A549 (cell line): ENCODE measurements at regions not wholly inside any gene's neighbourhood (a gene's known extent, or its start where the extent isn't known, plus 50 kb on each side); places are given as distances from the start of the nearest gene placed in this dataset.

Experiments
- ATAC-seq, 2 experiments: fragments of 200-7000 bp in 1 of 2; fragments of >200 bp in 1 of 2; cut with Nextera tagmentation in 1 of 2; cut with Tn5 transposase in 1 of 2; 3 replicates each; pipeline versions ENCODE4 v1.8.0 to v1.9.1; 2018 to 2020; ENCODE audit warnings: mild to moderate bottlenecking in 1 of 2, moderate library complexity in 1 of 2
- CTCF ChIA-PET: fragments of 300-600 bp; sonication (Branson Sonifier 250); formaldehyde crosslinking; extraction: SDS; loops from one replicate; lab custom pipeline; 2021; ENCODE audit warnings: antibody characterized with exemption, inconsistent platforms; lab: Yijun Ruan, JAX
- POLR2A ChIA-PET: fragments of 350-600 bp; formaldehyde crosslinking; extraction: SDS; loops from one replicate; lab custom pipeline; 2021; ENCODE audit warnings: antibody characterized with exemption, inconsistent platforms; lab: Yijun Ruan, JAX
- DNase-seq, 2 experiments: peaks; one replicate each; pipeline versions ENCODE4 v3.0.0 to v3.0.0-alpha.2; 2011 to 2016; ENCODE audit warnings: low read depth in 1 of 2, low spot score in 1 of 2
- FAIRE-seq: peaks from 2 replicates; lab custom pipeline; 2011; peaks lifted over from hg19 to GRCh38; lab: Jason Lieb, UNC
- H3K27ac ChIP-seq, 2 experiments: fragments of >200 bp; sonication (Bioruptor Twin); formaldehyde crosslinking; 3 replicates each; pipeline ENCODE4 v1.5.1; 2016 to 2017
- H3K4me1 ChIP-seq: fragments of >200 bp; sonication (Bioruptor Twin); formaldehyde crosslinking; 3 replicates; pipeline ENCODE4 v1.6.1; 2016
- H3K4me2 ChIP-seq: fragments of >200 bp; sonication (Bioruptor Twin); formaldehyde crosslinking; 3 replicates; pipeline ENCODE4 v1.6.1; 2016
- H3K4me3 ChIP-seq: fragments of >200 bp; sonication (Bioruptor Twin); formaldehyde crosslinking; 3 replicates; pipeline ENCODE4 v1.5.1; 2016
- H3K9me3 ChIP-seq: fragments of >200 bp; sonication (Bioruptor Twin); formaldehyde crosslinking; 3 replicates; pipeline ENCODE4 v1.6.1; 2016
- EHMT2 ChIP-seq: fragments of 200-600 bp; sonication (generic); IDR thresholded peaks from 2 replicates; pipeline ENCODE4 v1.6.1; 2016; ENCODE audit warnings: antibody characterized with exemption, low read depth, mild to moderate bottlenecking, moderate library complexity
- ESRRA ChIP-seq: fragments of 150-350 bp; IDR thresholded peaks from 2 replicates; pipeline ENCODE4 v1.6.1; 2014; ENCODE audit warnings: mild to moderate bottlenecking, low read length, borderline replicate concordance
- FOXS1 ChIP-seq: fragments of 250-450 bp; sonication (Bioruptor Pico); IDR thresholded peaks from 2 replicates; pipeline ENCODE4 v1.5.0; 2020; ENCODE audit warnings: mild to moderate bottlenecking, moderate library complexity
- GATA3 ChIP-seq: IDR thresholded peaks from 2 replicates; pipeline ENCODE4 v1.6.1; 2012; ENCODE audit warnings: borderline replicate concordance
- HDAC2 ChIP-seq: fragments of 200-600 bp; sonication (generic); IDR thresholded peaks from 2 replicates; pipeline ENCODE4 v1.6.1; 2016
- HEYL ChIP-seq: fragments of 250-450 bp; sonication (Bioruptor Pico); IDR thresholded peaks from 2 replicates; pipeline ENCODE4 v1.8.0; 2021; ENCODE audit warnings: mild to moderate bottlenecking, moderate library complexity
- HOXA7 ChIP-seq: fragments of 250-450 bp; sonication (Bioruptor Pico); IDR thresholded peaks from 2 replicates; pipeline ENCODE4 v1.5.0; 2020; ENCODE audit warnings: mild to moderate bottlenecking, moderate library complexity
- KDM1A ChIP-seq: fragments of 200-600 bp; sonication (generic); IDR thresholded peaks from 2 replicates; pipeline ENCODE4 v1.6.1; 2016; ENCODE audit warnings: low read depth, mild to moderate bottlenecking
- NFE2L2 ChIP-seq: fragments of 150-350 bp; conservative IDR thresholded peaks from 2 replicates; pipeline ENCODE4 v1.6.1; 2014; ENCODE audit warnings: low read length
- NPAS2 ChIP-seq: fragments of 250-450 bp; sonication (Bioruptor Pico); IDR thresholded peaks from 2 replicates; pipeline ENCODE4 v1.8.0; 2022; ENCODE audit warnings: mild to moderate bottlenecking, moderate library complexity, borderline replicate concordance
- POLR2A ChIP-seq: IDR thresholded peaks from 2 replicates; pipeline ENCODE4 v1.6.1; 2012; ENCODE audit warnings: mild to moderate bottlenecking, low read length
- POLR2AphosphoS2 ChIP-seq: conservative IDR thresholded peaks from 2 replicates; pipeline ENCODE4 v1.6.1; 2012; ENCODE audit warnings: low read length, improper control_type of control experiment, inconsistent platforms
- RARB ChIP-seq: fragments of 250-450 bp; sonication (Bioruptor Pico); IDR thresholded peaks from 2 replicates; pipeline ENCODE4 v1.8.0; 2021; ENCODE audit warnings: mild to moderate bottlenecking, moderate library complexity
- RNF2 ChIP-seq: fragments of 200-600 bp; sonication (generic); IDR thresholded peaks from 2 replicates; pipeline ENCODE4 v1.6.1; 2016; ENCODE audit warnings: low read depth, mild to moderate bottlenecking, antibody characterized with exemption, moderate library complexity, borderline replicate concordance
- ZC3H11A ChIP-seq: fragments of 450-650 bp; IDR thresholded peaks from 2 replicates; pipeline ENCODE4 v1.6.1; 2014; ENCODE audit warnings: antibody characterized with exemption, mild to moderate bottlenecking
- ZFP36 ChIP-seq: fragments of 450-650 bp; IDR thresholded peaks from 2 replicates; pipeline ENCODE4 v1.6.1; 2014; ENCODE audit warnings: borderline replicate concordance; ENCODE audit not compliant: partially characterized antibody
- ZNF302 ChIP-seq: fragments of 250-450 bp; sonication (Bioruptor Pico); IDR thresholded peaks from 2 replicates; pipeline ENCODE4 v1.9.0; 2021; ENCODE audit warnings: inconsistent platforms, mild to moderate bottlenecking, moderate library complexity
- WGBS: methylation state at CpG from one replicate; pipeline ENCODE4 v1.1.6; 2017; ENCODE audit errors: missing lambda C conversion rate; 5-methylcytosine and 5-hydroxymethylcytosine counted together
- TF ChIP-seq, protein P1 (sequence below): IDR thresholded peaks from 2 replicates; pipeline ENCODE4 v1.6.1; 2012; ENCODE audit warnings: low read depth, borderline replicate concordance
- TF ChIP-seq, protein P2 (sequence below): IDR thresholded peaks from 2 replicates; pipeline ENCODE4 v1.6.1; 2012
- TF ChIP-seq, protein P3 (sequence below): fragments of 200-600 bp; sonication (generic); IDR thresholded peaks from 2 replicates; pipeline ENCODE4 v1.6.1; 2016; ENCODE audit warnings: antibody characterized with exemption, mild to moderate bottlenecking, moderate library complexity
- TF ChIP-seq, protein P4 (sequence below): fragments of 250-450 bp; sonication (Bioruptor Pico); IDR thresholded peaks from 2 replicates; pipeline ENCODE4 v1.5.0; 2020; ENCODE audit warnings: low read depth, mild to moderate bottlenecking, moderate library complexity
- TF ChIP-seq, protein P5 (sequence below): fragments of 150-350 bp; IDR thresholded peaks from 2 replicates; pipeline ENCODE4 v1.6.1; 2014; ENCODE audit warnings: low read depth, mild to moderate bottlenecking, low read length
- TF ChIP-seq, protein P6 (sequence below): fragments of 250-450 bp; sonication (Bioruptor Pico); IDR thresholded peaks from 2 replicates; pipeline ENCODE4 v1.5.0; 2021; ENCODE audit warnings: mild to moderate bottlenecking, moderate library complexity, borderline replicate concordance
- TF ChIP-seq, protein P7 (sequence below): fragments of >200 bp; sonication (Bioruptor Twin); formaldehyde crosslinking; IDR thresholded peaks from 3 replicates; pipeline ENCODE4 v1.6.1; 2016

DNA sequence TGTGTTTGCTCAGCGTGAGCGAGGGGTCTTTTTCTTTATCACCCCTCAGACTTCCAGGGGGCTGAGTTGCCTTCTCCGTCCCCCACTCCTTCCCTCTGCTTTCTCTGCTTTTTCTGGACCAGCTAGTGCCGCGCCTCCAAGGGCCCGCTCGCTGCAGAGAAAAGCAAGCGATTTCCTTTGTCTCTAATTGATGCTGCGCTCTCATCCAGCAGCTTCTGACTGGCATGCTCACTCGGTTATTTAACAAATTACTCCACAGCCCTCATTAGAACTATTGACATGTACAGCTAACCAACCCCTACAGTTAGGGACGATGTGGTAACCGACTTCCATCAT is 288.0 kb downstream of the ELAVL2 start:
- CTCF ChIA-PET: interaction anchor here (0.8 kb wide), 1 partner anchor 20 kb away, joined by 3 read pairs; no protein-coding TSS in a partner anchor
- 44% methylated on average over 12 of the region's 12 CpGs for WGBS
- TF ChIP-seq HDAC2 (no peak), FOXS1 (CRISPR knock-in tag) (no peak), ZC3H11A (no peak), RNF2 (no peak), POLR2A (no peak), POLR2AphosphoS2 (no peak), RARB (no peak), NPAS2 (CRISPR knock-in tag) (no peak)
- TF ChIP-seq, protein P1, sequence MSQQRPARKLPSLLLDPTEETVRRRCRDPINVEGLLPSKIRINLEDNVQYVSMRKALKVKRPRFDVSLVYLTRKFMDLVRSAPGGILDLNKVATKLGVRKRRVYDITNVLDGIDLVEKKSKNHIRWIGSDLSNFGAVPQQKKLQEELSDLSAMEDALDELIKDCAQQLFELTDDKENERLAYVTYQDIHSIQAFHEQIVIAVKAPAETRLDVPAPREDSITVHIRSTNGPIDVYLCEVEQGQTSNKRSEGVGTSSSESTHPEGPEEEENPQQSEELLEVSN: no peak
- Histone ChIP-seq H3K4me1 (no peaks in the 10 kb centered on the region), H3K27ac (no peak overlapping the region), H3K9me3 (no peaks in the 10 kb centered on the region), H3K4me2 (no peak overlapping the region), H3K4me3 (no peak overlapping the region)
- ATAC-seq: no peak
- no peak for DNase-seq
- POLR2A ChIA-PET: no interaction called here
- no peak for FAIRE-seq

DNA sequence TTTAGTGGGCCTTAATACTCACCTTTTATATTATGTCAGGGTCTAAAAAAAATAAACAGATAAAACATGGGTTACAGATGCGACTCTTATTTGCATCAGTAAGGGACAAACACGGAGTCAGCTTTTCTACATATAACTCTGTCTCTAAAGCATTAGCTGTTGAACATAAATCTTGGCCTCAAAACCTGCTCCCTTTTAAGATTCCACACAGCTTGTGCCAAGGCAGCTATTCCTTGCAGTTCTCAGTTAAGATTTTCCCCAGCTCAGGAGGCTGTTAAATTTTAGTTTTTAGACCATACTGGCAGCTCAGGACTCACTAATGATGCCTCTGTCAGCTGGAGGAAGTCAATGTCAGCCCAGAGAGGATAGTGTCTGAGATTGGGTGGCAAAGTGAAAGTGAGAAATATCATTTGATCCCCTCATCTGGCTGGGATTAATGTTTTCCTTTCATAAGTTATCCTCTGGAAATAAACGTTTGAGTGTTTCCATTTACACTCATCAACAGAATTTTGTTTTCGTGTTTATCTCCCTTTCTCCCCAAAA is 287.5 kb downstream of the ELAVL2 start:
- no peak for FAIRE-seq
- 3% methylated on average over 4 of the region's 4 CpGs for WGBS
- ATAC-seq: no peak
- Histone ChIP-seq H3K4me3 (no peak overlapping the region), H3K9me3 (no peaks in the 10 kb centered on the region), H3K4me2 (no peak overlapping the region), H3K4me1 (no peaks in the 10 kb centered on the region), H3K27ac (no peak overlapping the region)
- POLR2A ChIA-PET: no interaction called here
- CTCF ChIA-PET: interaction anchor here (1.2 kb wide), 1 partner anchor 8 kb away, joined by 3 read pairs; no protein-coding TSS in a partner anchor
- DNase-seq: no peak
- TF ChIP-seq, protein P2, sequence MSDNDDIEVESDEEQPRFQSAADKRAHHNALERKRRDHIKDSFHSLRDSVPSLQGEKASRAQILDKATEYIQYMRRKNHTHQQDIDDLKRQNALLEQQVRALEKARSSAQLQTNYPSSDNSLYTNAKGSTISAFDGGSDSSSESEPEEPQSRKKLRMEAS: no peak
- TF ChIP-seq, protein P3, sequence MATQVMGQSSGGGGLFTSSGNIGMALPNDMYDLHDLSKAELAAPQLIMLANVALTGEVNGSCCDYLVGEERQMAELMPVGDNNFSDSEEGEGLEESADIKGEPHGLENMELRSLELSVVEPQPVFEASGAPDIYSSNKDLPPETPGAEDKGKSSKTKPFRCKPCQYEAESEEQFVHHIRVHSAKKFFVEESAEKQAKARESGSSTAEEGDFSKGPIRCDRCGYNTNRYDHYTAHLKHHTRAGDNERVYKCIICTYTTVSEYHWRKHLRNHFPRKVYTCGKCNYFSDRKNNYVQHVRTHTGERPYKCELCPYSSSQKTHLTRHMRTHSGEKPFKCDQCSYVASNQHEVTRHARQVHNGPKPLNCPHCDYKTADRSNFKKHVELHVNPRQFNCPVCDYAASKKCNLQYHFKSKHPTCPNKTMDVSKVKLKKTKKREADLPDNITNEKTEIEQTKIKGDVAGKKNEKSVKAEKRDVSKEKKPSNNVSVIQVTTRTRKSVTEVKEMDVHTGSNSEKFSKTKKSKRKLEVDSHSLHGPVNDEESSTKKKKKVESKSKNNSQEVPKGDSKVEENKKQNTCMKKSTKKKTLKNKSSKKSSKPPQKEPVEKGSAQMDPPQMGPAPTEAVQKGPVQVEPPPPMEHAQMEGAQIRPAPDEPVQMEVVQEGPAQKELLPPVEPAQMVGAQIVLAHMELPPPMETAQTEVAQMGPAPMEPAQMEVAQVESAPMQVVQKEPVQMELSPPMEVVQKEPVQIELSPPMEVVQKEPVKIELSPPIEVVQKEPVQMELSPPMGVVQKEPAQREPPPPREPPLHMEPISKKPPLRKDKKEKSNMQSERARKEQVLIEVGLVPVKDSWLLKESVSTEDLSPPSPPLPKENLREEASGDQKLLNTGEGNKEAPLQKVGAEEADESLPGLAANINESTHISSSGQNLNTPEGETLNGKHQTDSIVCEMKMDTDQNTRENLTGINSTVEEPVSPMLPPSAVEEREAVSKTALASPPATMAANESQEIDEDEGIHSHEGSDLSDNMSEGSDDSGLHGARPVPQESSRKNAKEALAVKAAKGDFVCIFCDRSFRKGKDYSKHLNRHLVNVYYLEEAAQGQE: no peak
- TF ChIP-seq ESRRA: no peak
- TF ChIP-seq GATA3: no peak
- TF ChIP-seq, protein P4, sequence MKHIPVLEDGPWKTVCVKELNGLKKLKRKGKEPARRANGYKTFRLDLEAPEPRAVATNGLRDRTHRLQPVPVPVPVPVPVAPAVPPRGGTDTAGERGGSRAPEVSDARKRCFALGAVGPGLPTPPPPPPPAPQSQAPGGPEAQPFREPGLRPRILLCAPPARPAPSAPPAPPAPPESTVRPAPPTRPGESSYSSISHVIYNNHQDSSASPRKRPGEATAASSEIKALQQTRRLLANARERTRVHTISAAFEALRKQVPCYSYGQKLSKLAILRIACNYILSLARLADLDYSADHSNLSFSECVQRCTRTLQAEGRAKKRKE (CRISPR knock-in tag): no peak
- TF ChIP-seq EHMT2: no peak
- TF ChIP-seq, protein P5, sequence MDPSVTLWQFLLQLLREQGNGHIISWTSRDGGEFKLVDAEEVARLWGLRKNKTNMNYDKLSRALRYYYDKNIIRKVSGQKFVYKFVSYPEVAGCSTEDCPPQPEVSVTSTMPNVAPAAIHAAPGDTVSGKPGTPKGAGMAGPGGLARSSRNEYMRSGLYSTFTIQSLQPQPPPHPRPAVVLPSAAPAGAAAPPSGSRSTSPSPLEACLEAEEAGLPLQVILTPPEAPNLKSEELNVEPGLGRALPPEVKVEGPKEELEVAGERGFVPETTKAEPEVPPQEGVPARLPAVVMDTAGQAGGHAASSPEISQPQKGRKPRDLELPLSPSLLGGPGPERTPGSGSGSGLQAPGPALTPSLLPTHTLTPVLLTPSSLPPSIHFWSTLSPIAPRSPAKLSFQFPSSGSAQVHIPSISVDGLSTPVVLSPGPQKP: no peak
- no peak for TF ChIP-seq ZFP36
- TF ChIP-seq FOXS1 (CRISPR knock-in tag): no peak
- no peak for TF ChIP-seq NFE2L2
- TF ChIP-seq RNF2: no peak
- TF ChIP-seq KDM1A: no peak
- TF ChIP-seq HOXA7 (CRISPR knock-in tag): no peak
- no peak for TF ChIP-seq ZC3H11A
- TF ChIP-seq, protein P6, sequence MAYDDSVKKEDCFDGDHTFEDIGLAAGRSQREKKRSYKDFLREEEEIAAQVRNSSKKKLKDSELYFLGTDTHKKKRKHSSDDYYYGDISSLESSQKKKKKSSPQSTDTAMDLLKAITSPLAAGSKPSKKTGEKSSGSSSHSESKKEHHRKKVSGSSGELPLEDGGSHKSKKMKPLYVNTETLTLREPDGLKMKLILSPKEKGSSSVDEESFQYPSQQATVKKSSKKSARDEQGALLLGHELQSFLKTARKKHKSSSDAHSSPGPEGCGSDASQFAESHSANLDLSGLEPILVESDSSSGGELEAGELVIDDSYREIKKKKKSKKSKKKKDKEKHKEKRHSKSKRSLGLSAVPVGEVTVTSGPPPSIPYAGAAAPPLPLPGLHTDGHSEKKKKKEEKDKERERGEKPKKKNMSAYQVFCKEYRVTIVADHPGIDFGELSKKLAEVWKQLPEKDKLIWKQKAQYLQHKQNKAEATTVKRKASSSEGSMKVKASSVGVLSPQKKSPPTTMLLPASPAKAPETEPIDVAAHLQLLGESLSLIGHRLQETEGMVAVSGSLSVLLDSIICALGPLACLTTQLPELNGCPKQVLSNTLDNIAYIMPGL: no peak
- no peak for TF ChIP-seq RARB
- TF ChIP-seq HEYL (CRISPR knock-in tag): no peak
- no peak for TF ChIP-seq ZNF302 (CRISPR knock-in tag)
- TF ChIP-seq, protein P7, sequence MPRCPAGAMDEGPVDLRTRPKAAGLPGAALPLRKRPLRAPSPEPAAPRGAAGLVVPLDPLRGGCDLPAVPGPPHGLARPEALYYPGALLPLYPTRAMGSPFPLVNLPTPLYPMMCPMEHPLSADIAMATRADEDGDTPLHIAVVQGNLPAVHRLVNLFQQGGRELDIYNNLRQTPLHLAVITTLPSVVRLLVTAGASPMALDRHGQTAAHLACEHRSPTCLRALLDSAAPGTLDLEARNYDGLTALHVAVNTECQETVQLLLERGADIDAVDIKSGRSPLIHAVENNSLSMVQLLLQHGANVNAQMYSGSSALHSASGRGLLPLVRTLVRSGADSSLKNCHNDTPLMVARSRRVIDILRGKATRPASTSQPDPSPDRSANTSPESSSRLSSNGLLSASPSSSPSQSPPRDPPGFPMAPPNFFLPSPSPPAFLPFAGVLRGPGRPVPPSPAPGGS: no peak
